ENCODE measurements at regions not wholly inside any gene's neighbourhood (a gene's known extent, or its start where the extent isn't known, plus 50 kb on each side); places are given as distances from the start of the nearest gene placed in this dataset.
"Not testable (repeated sequence)": the region's sequence is repeated elsewhere in the genome, so short reads cannot be mapped to it uniquely, and the experiment has no call there.

DNA sequence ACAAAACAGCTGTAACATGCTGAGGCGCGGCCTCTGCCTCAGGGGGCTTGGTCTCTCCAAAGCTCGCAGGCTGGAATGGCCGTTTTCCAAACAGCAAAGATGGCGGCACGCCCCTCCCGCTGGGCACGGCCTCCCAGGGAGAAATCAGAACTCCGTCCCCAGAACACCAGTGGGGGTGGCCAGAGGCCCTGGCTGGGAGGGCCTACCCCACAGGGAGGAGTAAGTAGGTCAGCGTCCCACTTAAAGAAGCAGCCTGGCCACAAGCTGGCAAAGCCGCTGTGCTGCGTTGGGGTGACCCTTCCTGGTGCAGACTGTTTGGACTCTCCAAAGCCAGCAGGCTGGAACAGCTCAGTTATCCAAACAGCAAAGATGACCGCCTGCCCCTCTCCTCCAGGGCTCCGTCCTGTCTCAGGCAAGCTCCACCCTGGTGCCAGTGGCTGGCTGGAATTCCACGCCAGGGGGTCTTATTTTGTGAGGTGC, 862.8 kb downstream of the TRIML1 start:
- DNase-seq, result no peak
- BruUV-seq (replicated peaks), result no TSS peak
- H3K36me3 Mint-ChIP-seq (ENCODE audit: insufficient read depth, unreplicated experiment), result no peaks in the 10 kb centered on the region
- no peaks in the 10 kb centered on the region for H3K27me3 Mint-ChIP-seq (ENCODE audit: unreplicated experiment)
- H3K27ac Mint-ChIP-seq (ENCODE audit: unreplicated experiment), result no peak overlapping the region
- CTCF ChIA-PET, result no interaction called here
- intact Hi-C loops (cut with micrococcal nuclease; ENCODE audit: unreplicated experiment), result no loop called here
- no peak overlapping the region for H3K4me3 Mint-ChIP-seq (ENCODE audit: low read depth, unreplicated experiment)
- TF ChIP-seq, protein P1, sequence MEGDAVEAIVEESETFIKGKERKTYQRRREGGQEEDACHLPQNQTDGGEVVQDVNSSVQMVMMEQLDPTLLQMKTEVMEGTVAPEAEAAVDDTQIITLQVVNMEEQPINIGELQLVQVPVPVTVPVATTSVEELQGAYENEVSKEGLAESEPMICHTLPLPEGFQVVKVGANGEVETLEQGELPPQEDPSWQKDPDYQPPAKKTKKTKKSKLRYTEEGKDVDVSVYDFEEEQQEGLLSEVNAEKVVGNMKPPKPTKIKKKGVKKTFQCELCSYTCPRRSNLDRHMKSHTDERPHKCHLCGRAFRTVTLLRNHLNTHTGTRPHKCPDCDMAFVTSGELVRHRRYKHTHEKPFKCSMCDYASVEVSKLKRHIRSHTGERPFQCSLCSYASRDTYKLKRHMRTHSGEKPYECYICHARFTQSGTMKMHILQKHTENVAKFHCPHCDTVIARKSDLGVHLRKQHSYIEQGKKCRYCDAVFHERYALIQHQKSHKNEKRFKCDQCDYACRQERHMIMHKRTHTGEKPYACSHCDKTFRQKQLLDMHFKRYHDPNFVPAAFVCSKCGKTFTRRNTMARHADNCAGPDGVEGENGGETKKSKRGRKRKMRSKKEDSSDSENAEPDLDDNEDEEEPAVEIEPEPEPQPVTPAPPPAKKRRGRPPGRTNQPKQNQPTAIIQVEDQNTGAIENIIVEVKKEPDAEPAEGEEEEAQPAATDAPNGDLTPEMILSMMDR (IDR thresholded peaks at IDR 0.05; ENCODE audit: unreplicated experiment), result no peak
- peaks cover 15% of the 10 kb centered on the region for H3K4me1 Mint-ChIP-seq (ENCODE audit: low read depth, unreplicated experiment)
- no peaks in the 10 kb centered on the region for H3K9me3 Mint-ChIP-seq (ENCODE audit: low read depth, unreplicated experiment)

DNA sequence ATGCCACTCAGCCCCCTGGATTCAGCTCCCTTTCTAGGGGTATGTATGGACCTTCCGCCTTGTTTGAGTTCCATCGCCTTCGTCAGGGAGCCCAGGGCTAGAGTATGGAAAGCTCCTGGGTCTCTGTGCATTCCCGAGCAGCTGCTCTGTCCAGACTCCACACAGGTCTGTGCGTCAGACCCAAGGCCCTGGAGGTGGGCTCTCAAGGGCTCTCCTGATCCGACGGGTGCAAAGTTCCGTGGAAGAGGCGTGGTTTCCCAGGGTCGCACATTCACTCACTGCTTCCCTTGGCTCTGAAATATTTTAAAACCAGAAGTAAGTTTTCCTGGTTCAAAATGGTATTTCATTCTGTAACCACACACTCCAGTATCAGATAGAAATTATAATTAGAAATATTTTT, 863.2 kb downstream of the TRIML1 start:
- peaks cover 15% of the 10 kb centered on the region for H3K4me1 Mint-ChIP-seq (ENCODE audit: low read depth, unreplicated experiment)
- H3K36me3 Mint-ChIP-seq (ENCODE audit: insufficient read depth, unreplicated experiment), result no peaks in the 10 kb centered on the region
- H3K9me3 Mint-ChIP-seq (ENCODE audit: low read depth, unreplicated experiment), result no peaks in the 10 kb centered on the region
- no TSS peak for BruUV-seq (replicated peaks)
- H3K27ac Mint-ChIP-seq (ENCODE audit: unreplicated experiment), result no peak overlapping the region
- TF ChIP-seq, protein P1 (IDR thresholded peaks at IDR 0.05; ENCODE audit: unreplicated experiment), result no peak
- CTCF ChIA-PET, result no interaction called here
- intact Hi-C loops (cut with micrococcal nuclease; ENCODE audit: unreplicated experiment), result no loop called here
- no peak for DNase-seq
- H3K4me3 Mint-ChIP-seq (ENCODE audit: low read depth, unreplicated experiment), result no peak overlapping the region
- no peaks in the 10 kb centered on the region for H3K27me3 Mint-ChIP-seq (ENCODE audit: unreplicated experiment)

DNA sequence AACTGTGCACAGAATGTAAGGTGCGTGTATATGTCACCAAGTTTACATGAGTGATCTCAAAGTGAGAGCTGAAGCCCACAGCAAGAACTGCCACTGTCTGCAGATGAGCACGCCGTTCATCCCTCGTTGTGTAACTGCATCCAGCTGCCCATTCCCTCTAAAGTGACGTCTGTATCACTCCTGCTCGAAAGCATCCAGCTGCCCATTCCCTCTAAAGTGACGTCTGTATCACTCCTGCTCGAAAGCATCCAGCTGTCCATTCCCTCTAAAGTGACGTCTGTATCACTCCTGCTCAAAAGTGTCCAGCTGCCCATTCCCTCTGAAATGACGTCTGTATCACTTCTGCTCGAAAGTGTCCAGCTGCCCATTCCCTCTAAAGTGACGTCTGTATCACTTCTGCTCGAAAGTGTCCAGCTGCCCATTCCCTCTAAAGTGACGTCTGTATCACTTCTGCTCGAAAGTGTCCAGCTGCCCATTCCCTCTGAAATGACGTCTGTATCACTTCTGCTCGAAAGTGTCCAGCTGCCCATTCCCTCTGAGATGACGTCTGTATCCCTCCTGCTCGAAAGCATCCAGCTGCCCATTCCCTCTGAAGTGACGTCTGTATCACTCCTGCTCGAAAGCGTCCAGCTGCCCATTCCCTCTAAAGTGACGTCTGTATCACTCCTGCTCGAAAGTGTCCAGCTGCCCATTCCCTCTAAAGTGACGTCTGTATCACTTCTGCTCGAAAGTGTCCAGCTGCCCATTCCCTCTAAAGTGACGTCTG, 871.4 kb downstream of the TRIML1 start:
- H3K27me3 Mint-ChIP-seq (ENCODE audit: unreplicated experiment); BruUV-seq (replicated peaks); intact Hi-C loops (cut with micrococcal nuclease; ENCODE audit: unreplicated experiment); CTCF ChIA-PET; H3K36me3 Mint-ChIP-seq (ENCODE audit: insufficient read depth, unreplicated experiment); H3K9me3 Mint-ChIP-seq (ENCODE audit: low read depth, unreplicated experiment); H3K27ac Mint-ChIP-seq (ENCODE audit: unreplicated experiment); H3K4me3 Mint-ChIP-seq (ENCODE audit: low read depth, unreplicated experiment); H3K4me1 Mint-ChIP-seq (ENCODE audit: low read depth, unreplicated experiment); DNase-seq: not testable (repeated sequence)

DNA sequence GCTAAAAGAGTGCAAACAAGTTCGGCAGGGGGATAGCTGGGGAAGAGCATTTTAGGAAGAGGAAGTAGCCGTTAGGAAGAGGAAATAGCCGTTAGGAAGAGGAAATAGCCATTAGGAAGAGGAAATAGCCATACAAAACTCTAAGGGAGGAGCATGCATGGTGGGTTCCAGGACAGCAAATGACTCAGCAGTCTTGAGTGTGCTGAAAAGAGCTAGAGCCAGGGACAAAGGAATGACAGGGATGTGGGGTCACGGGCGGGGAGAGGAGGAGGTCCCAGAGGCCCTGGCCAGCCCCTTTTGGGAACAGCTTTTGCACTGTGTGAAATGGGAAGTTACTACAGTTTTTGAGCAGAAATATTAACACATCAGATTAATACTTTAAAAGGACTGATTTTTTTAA, 882.6 kb downstream of the TRIML1 start:
- TF ChIP-seq, protein P1 (IDR thresholded peaks at IDR 0.05; ENCODE audit: unreplicated experiment), result no peak
- Mint-ChIP-seq H3K4me3 (ENCODE audit: low read depth, unreplicated experiment) (no peak overlapping the region), H3K9me3 (ENCODE audit: low read depth, unreplicated experiment) (peaks cover 3% of the 10 kb centered on the region), H3K27ac (ENCODE audit: unreplicated experiment) (no peak overlapping the region), H3K36me3 (ENCODE audit: insufficient read depth, unreplicated experiment) (no peaks in the 10 kb centered on the region), H3K4me1 (ENCODE audit: low read depth, unreplicated experiment) (peaks cover 11% of the 10 kb centered on the region), H3K27me3 (ENCODE audit: unreplicated experiment) (no peaks in the 10 kb centered on the region)
- DNase-seq, result no peak
- CTCF ChIA-PET, result no interaction called here
- no TSS peak for BruUV-seq (replicated peaks)
- intact Hi-C loops (cut with micrococcal nuclease; ENCODE audit: unreplicated experiment), result no loop called here

DNA sequence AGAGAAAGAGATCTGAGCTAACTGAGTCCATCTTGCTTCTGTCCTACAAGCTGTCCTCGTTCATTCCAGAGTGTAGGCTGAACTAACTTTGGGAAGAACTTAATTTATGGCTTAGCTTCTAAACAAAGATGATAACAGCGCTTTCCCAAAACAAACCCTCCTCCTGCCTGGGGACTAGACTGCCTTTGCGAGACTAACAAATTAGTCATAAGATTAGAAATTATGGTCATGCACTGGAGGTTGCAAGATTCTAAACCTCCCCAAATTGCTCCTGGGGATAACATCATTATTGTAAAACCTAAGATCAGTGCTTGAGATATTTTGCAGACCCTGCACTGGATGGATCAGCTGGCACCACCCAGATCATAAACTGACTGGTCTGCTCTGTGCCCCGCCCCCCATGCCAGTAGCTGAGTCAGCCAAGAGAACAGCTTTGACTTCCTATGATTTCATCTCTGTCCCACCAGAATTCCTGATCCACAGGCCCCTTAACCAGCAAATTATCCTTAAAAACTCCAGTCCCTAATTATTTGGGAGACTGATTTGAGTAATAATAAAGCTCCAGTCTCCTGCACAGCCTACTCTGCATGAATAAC, 883.3 kb downstream of the TRIML1 start:
- no peak overlapping the region for H3K27ac Mint-ChIP-seq (ENCODE audit: unreplicated experiment)
- CTCF ChIA-PET, result no interaction called here
- intact Hi-C loops (cut with micrococcal nuclease; ENCODE audit: unreplicated experiment), result no loop called here
- H3K9me3 Mint-ChIP-seq (ENCODE audit: low read depth, unreplicated experiment), result peaks cover 3% of the 10 kb centered on the region
- H3K4me3 Mint-ChIP-seq (ENCODE audit: low read depth, unreplicated experiment), result no peak overlapping the region
- no TSS peak for BruUV-seq (replicated peaks)
- no peaks in the 10 kb centered on the region for H3K36me3 Mint-ChIP-seq (ENCODE audit: insufficient read depth, unreplicated experiment)
- TF ChIP-seq, protein P1 (IDR thresholded peaks at IDR 0.05; ENCODE audit: unreplicated experiment), result no peak
- H3K27me3 Mint-ChIP-seq (ENCODE audit: unreplicated experiment), result no peaks in the 10 kb centered on the region
- no peak for DNase-seq
- H3K4me1 Mint-ChIP-seq (ENCODE audit: low read depth, unreplicated experiment), result peaks cover 11% of the 10 kb centered on the region
